Left renal cortex interstitium (tissue), 4 donors: ENCODE measurements at regions not wholly inside any gene's neighbourhood (a gene's known extent, or its start where the extent isn't known, plus 50 kb on each side); places are given as distances from the start of the nearest gene placed in this dataset.
"Not testable (repeated sequence)": the region's sequence is repeated elsewhere in the genome, so short reads cannot be mapped to it uniquely, and the experiment has no call there.

Experiments used
- DNase-seq, 4 donors: peaks; one replicate each; pipeline ENCODE4 v3.0.0-alpha.2; 2013; ENCODE audit warnings: low read depth in 4 of 4, low spot score in 2 of 4, missing footprints in 1 of 4

DNA sequence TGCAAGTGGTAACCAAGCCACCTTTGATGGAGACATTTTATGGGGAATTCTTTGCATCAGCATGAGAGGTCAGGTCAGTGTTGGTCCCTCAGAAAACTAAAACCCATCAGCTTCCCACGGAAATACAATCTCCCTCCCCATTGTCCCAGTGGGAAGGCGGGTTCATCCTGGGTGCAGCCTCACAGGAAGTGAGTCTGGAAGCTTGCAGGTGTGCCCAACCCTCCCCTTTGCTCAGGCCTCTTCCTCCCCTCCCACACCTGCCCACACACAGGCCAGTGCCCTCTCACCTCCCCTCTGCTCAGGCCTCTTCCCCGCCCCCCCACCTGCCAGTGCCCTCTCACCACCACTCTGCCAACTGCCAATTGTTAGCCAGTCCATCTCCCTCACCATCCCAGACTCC lies 166.8 kb upstream of the RAB6C start:
- no peak for DNase-seq

DNA sequence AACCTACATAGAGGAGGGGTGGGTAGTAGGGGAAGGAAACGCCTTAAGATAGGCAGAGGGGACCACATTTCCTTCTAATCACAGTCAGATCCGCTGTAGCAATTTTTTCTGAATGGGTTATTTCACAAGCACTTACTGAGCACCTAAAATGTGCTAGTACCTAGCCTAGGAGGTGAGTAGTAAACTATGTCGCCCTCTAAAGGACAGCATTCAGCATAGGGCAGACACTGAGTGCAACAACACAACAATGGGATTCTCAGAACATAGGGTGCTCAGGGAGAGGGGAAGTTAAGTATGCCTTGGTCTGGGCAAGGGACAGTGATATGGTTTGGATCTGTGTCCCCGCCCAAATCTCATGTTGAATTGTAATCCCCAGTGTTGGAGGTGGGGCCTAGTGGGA lies 166.1 kb upstream of the RAB6C start:
- DNase-seq = no peak

DNA sequence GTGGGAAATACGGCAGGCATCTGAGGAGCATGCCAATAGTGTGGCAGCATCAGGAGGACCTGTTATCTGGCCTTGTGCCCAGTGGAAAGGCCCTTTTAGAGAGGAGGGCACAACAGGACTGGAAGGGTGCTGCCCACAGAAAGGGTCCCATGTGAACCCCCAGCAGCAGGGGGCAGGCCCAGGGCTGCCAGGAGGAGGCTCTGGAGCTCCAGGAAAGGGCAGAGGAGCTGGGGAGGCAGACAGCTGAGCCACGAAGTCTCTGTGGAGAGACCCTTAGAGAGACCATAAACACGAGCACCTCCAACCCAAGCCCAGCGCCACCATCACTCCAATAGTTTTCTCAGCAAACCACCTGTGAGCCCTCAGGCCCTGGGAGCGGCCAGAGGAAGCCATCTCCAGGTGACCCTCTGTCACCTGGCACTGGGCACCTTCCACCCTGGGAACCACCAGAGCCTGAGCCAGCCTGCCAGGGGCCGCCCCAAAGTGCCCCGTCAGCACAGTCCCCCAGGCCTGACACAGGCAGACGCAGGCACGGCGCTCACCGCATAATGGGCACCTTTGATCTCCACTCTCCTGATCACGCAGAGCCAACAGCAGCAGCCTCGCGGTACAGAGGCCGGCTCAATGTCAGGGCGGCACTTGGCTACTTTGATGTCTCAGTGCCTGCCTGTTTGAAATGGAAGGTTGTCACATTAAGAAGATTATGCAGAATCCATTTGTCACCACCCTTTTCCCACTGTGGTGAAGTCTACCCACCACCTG lies 162.5 kb upstream of the RAB6C start:
- DNase-seq = no peak

DNA sequence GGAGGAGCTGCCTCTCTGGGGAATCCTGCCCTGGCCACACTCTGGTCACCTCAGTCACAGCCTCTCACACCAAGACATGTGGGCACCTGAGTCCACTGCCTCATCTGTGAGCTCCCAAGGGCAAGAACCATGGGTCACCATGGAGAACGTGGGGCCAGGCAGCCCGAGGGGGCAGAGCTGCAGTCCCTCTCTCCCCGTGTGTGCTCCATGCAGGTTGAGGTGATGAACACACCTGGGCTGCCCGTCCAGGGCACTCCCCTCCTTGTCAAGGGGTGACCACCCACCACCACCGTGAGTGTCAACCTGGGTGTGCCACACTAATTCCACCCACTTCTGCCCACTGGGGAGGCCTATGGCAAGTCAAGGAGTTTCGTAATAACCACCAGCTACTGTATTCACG lies 159.6 kb upstream of the RAB6C start:
- no peak for DNase-seq

DNA sequence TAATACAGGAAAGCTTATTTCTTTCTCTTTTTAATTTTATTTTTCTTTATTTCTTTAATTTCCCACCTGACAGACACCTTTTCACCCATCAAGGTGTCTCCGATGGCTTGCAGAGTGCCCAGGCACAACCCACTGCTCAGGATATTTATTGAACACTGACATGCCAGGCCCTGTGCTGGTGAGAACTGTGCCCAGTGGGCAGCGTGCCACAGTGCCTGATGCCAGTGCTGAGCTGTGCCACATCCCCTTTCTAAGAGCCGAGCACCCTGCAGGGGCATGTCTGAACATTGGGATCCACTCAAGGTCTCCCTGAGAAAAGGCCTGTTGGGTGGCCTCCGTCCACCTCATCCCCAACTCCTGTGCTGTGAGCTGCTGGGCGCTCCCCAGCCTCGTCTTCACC lies 158.6 kb upstream of the RAB6C start:
- DNase-seq = no peak

DNA sequence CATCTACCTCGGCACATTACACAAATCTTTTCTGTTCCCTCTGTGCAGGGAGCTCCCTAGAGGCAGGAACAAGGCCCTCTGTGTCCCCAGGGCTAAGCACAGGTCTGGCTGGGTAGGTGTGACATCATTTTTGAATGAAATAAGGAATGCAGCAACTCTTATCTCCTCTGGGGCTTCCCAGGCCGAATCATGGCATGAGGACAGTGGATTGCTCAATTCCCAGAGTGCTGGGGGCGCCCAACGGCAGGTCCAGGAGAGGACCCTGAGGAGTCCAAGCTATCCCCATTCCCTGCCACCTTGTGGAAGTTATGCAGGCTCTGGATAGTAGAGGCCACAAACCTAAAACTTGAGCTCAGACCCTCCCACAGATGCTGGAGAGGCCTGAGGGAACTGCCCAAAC lies 158.0 kb upstream of the RAB6C start:
- DNase-seq = no peak

DNA sequence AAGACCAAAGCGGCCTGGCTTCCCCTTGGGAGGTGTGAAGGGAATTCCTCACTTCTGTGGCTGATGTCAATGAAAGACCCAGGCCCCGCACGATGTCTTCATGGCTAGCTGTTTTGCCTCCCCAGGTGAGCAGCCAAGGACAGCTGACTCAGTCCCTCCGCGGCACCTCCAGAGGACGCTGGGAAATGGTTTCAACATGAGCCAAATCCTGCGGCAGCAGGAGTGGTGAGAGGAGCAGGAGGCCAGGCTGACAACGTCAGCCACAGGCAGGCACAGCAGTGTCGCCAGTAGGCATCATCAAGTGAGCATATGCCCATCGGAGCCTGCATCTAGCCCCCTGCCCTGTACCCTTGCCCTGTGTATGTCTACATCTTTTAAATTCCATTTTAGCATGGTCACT lies 156.4 kb upstream of the RAB6C start:
- no peak for DNase-seq

DNA sequence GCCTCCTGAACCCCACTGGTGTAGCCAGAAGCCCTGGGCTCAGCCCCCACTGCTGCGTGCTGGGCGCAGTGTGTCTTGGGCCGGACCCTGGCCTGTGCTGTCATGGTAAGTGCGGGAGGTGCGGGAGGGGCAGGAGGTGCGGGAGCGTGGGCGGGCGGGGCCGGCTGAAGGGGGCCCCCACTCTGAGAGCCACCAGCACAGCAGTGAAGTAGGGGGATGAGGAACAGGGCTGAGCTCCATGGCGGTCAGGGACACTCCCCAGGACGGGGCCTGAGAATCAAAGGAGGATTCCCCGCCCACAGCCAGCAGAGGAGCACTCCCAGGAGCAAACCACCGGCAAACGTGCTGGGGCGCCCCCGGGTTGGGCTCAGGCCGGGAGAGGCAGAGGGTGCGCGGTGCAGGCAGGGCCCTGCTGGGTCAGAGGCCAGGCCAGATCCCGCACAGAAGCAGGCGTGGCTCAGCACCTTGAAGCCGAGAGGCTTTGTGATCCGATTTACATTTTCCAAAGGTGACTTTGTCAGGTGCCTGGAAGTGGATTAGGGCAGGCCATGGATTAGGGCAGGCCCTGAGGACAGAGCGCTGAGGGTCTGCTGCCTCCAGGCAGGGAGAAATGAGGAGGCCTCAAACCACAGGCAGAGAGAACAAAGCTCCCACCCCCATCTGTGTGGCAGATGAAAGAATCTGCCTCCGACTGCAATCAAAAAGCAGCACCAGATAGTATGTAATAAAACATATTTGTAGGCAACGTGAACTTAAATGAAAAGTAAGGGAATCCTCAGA lies 152.0 kb upstream of the RAB6C start:
- DNase-seq = no peak

DNA sequence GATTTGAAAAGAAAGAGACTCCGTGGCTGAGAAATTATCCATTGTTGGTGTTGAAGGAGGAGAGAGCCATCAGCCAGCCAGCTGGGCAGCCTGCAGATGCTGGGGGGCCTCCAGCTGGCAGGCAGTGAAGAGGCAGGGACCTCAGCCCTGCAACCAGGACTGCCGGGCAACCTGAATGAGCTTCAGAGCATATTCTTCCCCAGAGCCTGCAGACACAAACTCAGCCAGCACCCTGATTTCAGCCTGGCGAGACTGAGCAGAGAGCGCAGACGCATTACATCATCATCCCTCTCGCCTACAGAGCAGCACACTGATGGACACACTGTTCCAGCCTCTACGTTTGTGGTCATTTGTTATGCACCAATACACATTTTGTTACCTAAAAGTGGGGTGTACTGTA lies 150.7 kb upstream of the RAB6C start:
- no peak for DNase-seq

DNA sequence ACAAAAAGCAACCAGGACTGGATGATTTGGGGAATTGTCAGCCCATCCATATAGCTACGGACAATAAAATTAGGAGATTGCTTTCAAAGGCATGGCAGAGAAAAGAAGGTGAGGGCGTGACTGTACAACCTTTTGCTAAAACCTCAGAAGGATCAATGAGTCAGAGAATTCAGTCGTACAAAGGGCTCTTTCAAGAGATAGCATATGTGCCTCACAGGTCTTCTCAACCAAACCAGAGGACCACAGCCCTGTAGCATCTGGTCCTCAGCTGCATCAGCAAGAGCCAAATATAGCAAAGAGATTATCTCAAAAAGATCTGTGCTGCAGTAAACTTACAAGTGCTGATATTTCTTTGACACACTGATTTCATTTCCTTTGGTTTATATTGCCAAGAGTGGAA lies 149.9 kb upstream of the RAB6C start:
- no peak for DNase-seq

DNA sequence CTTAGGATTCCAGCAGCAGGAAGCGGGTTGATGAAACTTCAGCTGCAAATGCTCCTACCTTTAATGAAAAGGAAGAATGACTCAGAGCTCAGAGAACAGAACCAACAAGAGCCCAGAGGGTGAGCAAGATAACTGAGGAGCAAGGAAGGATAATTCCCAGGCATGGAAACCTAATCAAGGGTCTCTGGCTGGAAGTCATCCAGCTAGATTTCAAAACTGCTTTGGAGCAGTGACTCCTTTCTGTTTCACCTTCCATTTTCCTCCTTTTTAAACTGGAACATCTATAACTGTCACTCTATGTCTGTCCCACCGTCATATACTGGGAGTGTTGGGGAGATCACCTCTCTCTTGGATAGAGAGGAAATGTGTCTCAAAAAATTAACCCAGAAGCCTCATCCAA lies 148.4 kb upstream of the RAB6C start:
- no peak for DNase-seq

DNA sequence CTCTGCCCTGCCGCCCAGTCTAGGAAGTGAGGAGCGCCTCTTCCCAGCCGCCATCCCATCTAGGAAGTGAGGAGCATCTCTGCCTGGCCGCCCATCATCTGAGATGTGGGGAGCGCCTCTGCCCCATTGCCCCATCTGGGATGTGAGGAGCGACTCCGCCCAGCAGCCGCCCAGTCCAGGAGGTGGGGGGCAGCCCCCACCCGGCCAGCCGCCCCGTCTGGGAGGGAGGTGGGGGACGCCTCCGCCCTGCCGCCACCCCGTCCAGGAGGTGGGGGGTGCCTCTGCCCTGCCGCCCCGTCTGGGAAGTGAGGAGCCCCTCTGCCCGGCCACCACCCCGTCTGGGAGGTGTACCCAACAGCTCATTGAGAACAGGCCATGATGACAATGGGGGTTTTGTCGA lies 146.0 kb upstream of the RAB6C start:
- not testable (repeated sequence) for DNase-seq

DNA sequence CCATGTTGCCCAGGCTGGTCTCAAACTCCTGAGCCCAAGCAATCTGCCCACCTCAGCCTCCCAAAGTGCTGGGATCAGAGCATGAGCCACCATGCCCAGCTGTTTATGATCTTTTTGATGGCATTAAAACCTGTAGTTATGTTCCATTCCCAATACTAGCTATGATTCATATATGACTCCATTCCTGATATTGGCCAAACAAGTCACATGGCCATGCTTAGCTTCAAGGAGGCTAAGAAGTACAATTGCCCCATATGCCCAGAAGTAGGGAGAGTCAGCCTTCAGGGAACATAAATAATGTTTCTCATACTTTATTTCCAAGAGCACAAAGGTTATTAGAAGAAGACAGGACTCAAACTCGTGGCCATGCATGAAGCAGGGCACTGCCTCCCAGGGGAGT lies 132.4 kb upstream of the RAB6C start:
- DNase-seq = no peak

DNA sequence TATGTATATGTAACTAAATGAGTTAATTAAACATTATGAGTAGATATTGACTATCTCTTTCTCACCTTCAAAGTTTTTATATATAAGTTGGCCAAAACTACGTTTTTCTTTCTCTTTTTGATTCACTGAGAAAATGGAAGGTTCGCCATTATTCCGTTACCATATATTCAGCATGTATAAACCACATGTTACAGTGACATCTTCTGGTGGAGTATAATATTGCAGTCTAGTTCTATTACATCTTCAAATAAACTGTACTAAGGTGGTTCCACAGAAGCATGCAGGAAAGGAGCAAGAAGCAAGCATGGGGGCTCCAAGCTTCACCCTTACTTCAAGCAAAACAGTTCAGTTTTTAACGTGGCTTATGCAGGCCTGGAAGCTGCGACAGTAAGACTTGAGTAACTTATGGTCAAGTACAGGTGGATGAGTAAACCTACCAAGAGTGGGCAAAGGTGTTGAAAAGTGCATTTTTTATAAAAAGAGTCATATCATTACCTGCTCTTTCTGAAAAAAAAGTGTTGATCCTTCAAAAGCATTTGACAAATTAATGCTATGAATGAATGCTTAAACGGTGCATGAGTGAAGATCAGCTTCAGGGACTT lies 129.8 kb upstream of the RAB6C start:
- peak; percentile 58 to 78 (median 64) for DNase-seq

DNA sequence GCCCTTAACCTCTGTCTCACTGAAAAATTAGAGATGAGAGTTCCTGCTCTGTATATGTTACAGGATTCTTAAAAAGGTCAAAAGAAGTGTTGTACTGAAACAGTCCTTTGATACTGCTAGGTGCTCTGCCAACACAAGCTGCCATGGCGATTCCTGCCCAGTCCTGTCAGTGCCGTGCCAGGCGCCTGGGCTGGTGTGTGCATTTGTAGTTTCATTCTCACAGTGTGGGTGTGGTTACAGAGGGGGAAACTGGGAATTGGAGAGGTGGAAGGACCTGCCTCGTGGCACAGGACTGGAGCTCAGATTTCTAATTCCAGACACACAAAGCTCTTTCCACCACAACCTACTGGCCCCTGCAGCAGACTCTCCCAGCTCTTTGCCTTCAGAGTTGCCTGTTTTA lies 122.3 kb upstream of the RAB6C start:
- no peak for DNase-seq

DNA sequence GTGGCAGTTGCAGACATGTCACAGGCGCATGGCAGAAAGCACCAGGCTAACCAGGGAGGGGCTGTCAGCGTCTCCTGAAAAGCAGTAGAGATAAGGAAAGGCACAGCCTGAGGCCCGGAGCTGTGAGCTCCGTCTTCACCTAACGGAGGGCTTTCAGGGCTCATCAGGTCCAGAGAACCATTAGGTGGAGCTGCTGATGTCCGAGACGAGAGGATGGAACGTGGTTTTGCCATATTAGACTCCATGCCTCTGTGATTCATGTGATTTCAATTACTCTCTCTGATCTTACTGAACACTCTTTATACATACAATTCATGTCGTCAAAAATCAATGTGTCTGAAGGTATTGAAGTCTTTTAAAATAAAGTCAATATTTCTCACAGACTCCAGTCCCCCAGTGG lies 120.3 kb upstream of the RAB6C start:
- no peak for DNase-seq

DNA sequence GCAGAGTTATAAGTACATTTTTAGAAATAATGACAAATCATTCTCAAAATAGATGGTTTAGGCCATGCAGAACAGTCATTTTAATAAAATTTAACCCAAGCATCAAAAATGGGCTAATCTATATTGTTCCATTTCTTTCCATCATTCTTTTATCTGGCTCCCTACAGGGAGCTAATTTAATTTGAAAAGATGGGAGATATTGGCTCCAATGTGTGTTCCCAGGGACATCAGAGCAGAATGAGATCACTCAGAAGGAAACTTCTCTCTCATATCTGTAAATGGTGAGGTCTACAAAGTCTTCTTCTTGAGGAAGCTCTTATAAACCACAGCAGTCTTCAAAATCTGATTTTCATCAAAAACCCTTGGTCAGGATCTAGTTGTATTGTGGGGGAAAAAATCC lies 119.4 kb upstream of the RAB6C start:
- DNase-seq = no peak

DNA sequence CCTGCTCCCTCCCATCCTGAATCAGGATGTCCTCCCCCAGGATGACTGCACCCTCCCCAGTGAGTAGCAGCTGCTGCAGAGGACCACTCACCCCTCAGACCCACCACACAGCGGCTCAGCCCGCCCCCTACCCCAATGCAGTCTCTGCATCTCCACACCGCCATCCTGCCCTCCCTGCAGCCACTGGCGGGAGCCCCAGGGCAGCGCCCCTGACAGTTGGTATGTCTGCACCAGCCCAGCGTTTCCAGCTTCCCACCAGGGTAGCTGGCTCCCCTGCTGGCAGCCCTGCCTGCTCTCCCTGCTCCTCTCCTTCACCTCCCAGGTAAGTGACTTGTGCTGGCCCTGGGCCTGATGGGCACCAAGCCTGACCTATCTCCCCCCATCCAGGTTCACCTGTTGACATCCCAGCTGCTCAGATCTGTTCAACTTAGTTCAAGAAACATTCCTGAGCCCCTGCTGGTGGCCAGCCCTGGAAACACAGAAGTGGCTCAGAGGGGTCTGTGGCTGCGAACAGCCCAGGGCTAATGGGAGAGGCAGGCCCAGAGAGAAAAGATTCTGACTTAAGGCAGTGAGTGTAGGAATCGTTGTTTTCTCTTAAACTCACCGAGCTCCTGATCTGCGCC lies 117.7 kb upstream of the RAB6C start:
- no peak for DNase-seq

DNA sequence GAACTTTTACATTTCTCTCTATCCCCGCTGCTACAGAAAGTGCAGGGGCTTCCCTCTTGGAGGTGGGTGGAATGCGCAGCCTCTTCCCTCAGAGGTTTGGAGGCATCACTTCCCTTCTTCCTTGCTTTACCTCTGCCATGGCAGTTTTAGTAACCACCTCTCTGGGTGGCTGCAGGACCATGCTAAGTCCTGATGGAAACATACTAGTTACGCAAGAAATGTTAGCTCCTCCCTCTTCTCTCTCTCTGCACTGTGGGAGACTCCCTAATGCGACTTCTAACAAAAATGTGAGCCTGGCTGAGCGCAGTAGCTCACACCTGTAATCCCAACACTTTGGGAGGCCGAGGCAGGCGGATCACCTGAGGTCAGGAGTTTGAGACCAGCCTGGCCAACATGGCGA lies 116.8 kb upstream of the RAB6C start:
- no peak for DNase-seq

DNA sequence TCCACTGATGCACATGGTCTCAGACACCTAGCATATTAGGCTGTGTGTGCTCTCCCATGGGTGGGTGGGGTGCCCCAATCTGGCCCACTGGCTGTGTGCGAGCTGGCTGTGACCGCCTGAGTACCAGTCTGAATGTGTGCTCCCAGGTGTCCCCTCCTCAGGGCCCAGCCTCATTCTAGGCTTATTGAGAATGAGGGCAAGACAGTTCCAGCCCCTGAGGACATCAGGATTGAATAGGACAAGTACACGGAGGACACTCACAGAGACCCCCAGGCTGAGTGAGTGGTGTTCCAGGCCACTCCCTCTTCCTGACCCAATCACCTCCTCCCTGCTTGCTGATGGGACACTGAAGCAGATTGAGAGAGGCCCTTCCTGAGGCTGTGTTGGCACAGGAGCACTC lies 116.1 kb upstream of the RAB6C start:
- DNase-seq = no peak

DNA sequence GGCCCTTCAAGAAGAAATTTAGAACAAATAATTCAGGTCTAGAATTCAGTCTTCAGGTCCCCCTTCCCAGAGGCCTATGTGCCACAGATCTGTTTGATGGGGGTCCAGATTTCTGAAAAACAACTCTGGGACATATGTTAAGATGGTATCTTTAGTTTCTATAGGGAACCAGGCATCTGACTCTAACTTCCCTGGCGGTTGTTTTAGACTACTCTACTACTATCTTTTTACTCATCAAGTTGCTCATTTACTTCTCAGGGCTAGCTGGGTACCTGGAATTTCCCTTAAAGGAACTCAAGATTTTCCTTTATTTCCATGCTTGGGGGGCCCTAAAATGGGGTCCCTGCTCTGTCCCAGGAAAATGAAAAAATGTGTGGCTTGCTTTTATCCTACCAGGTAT lies 114.7 kb upstream of the RAB6C start:
- DNase-seq = no peak

DNA sequence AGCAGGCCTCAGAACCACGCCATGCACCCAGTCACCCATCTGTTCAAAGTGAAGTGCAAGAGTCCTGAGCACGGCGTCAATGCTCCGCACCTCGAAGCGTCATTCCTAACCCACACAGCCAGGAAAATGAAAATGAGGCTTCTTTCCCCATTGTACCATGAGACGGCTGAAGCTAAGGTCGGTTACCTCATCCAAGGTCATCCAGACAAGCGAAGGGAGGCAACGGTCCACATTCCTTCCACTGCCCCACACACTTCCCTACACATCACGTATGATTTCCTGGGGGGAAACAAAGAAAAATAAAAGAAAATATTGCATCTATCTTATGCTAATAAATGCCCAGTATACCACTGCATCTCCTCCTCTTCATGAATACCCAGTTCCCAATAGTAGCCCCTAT lies 113.5 kb upstream of the RAB6C start:
- no peak for DNase-seq
